GM13976 (cell line): ENCODE measurements at regions not wholly inside any gene's neighbourhood (a gene's known extent, or its start where the extent isn't known, plus 50 kb on each side); places are given as distances from the start of the nearest gene placed in this dataset.

ENCODE experiments used
- DNase-seq: peaks from one replicate; pipeline ENCODE4 v3.0.0; 2012; ENCODE audit warnings: low spot score
- CTCF ChIP-seq: IDR thresholded peaks from 2 replicates; pipeline ENCODE4 v1.5.1; 2012; ENCODE audit warnings: borderline replicate concordance, mild to moderate bottlenecking; ENCODE audit not compliant: insufficient read depth; ENCODE audit errors: extremely low read depth, missing control alignments, control extremely low read depth
- in situ Hi-C: fragments of 300-500 bp; cut with MboI; formaldehyde crosslinking; loops from one replicate; pipeline ENCODE4 v1.12.0; 2022; ENCODE audit warnings: low sequenced_read_pairs, mixed read lengths, inconsistent platforms; ENCODE audit not compliant: unreplicated experiment

GRCh38 chr2:6312367-6312766 lies 553.3 kb downstream of the CMPK2 start:
- in situ Hi-C loops, result no loop called here
- no peak for TF ChIP-seq CTCF
- DNase-seq, result no peak

- DNase-seq, result no peak
- in situ Hi-C loops, result no loop called here
- TF ChIP-seq CTCF, result no peak
Observed at GRCh38 chr2:6314218-6314960, 551.3 kb downstream of the CMPK2 start.

- no peak for DNase-seq
- no peak for TF ChIP-seq CTCF
- in situ Hi-C loops, result no loop called here
Observed at GRCh38 chr2:6325616-6326015, 540.1 kb downstream of the CMPK2 start.

GRCh38 chr2:6326958-6327357 lies 538.7 kb downstream of the CMPK2 start:
- in situ Hi-C loops, result no loop called here
- no peak for DNase-seq
- no peak for TF ChIP-seq CTCF

GRCh38 chr2:6336752-6337471 lies 528.8 kb downstream of the CMPK2 start:
- in situ Hi-C loops, result no loop called here

GRCh38 chr2:6337472-6337820 lies 528.3 kb downstream of the CMPK2 start:
- no peak for TF ChIP-seq CTCF
- in situ Hi-C loops, result no loop called here
- no peak for DNase-seq

More at GRCh38 chr2:6336752-6337471, 528.8 kb downstream of the CMPK2 start:
- no peak for TF ChIP-seq CTCF
- no peak for DNase-seq
